ENCODE measurements at regions not wholly inside any gene's neighbourhood (a gene's known extent, or its start where the extent isn't known, plus 50 kb on each side); places are given as distances from the start of the nearest gene placed in this dataset.

DNA sequence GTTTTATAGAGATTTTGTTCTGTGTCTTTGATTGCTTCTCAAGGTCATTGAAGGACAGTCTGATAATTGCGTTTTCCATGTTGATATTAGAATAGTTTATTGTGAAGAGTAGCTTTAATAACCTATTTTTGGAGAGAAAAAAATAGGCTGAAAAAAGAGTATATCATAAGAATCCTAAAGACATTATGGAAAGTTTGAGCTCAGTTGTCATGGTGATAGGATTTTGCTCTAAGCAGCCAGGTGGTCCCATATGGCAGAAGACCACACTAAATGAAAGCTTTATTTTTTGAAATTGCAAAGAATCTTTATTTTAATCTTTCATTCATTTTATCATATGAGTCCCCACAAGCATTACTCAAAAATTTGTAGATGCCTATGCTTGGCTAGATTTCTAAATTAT lies 358.9 kb upstream of the NAV3 start:
- TF ChIP-seq, protein P1, sequence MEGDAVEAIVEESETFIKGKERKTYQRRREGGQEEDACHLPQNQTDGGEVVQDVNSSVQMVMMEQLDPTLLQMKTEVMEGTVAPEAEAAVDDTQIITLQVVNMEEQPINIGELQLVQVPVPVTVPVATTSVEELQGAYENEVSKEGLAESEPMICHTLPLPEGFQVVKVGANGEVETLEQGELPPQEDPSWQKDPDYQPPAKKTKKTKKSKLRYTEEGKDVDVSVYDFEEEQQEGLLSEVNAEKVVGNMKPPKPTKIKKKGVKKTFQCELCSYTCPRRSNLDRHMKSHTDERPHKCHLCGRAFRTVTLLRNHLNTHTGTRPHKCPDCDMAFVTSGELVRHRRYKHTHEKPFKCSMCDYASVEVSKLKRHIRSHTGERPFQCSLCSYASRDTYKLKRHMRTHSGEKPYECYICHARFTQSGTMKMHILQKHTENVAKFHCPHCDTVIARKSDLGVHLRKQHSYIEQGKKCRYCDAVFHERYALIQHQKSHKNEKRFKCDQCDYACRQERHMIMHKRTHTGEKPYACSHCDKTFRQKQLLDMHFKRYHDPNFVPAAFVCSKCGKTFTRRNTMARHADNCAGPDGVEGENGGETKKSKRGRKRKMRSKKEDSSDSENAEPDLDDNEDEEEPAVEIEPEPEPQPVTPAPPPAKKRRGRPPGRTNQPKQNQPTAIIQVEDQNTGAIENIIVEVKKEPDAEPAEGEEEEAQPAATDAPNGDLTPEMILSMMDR (IDR thresholded peaks at IDR 0.05; ENCODE audit: low read depth, low read length), result no peak
- TF ChIP-seq POLR2A (IDR thresholded peaks at IDR 0.05; ENCODE audit: extremely low read depth, insufficient read length) (no peak), MYC (IDR thresholded peaks at IDR 0.05; ENCODE audit: low read depth, low read length) (no peak)
